Left colon (tissue), 2 donors: ENCODE measurements at regions not wholly inside any gene's neighbourhood (a gene's known extent, or its start where the extent isn't known, plus 50 kb on each side); places are given as distances from the start of the nearest gene placed in this dataset.
A peak's percentile ranks its signal among the peaks of the same experiment; 100 is the strongest.
"Not testable (repeated sequence)": the region's sequence is repeated elsewhere in the genome, so short reads cannot be mapped to it uniquely, and the experiment has no call there.

Experiments used
- ATAC-seq: fragments of 200-7000 bp; cut with Tn5 transposase; one replicate; pipeline ENCODE4 v1.9.1; 2020; ENCODE audit warnings: mild to moderate bottlenecking, moderate library complexity
- DNase-seq, 2 donors: peaks; one replicate each; pipeline ENCODE4 v3.0.0-alpha.2; 2020
- intact Hi-C, 2 donors: fragments of 100-400 bp; cut with DNase I in 1 of 2; cut with micrococcal nuclease in 1 of 2; formaldehyde crosslinking; loops; one replicate each; pipeline versions ENCODE4 v1.11.2 to v1.14.0; 2022; cut with DNase I, micrococcal nuclease
- donor health status: DM: no; HTN: no; CAD: no.
- donor health status: DM: yes; HTN: yes; CAD: no.

GRCh38 chr12:25386831-25387731, 136.4 kb upstream of the KRAS start:
- intact Hi-C loops = no loop called here
- DNase-seq = peak; percentile 79 to 85
- peak; percentile 42 for ATAC-seq

DNA sequence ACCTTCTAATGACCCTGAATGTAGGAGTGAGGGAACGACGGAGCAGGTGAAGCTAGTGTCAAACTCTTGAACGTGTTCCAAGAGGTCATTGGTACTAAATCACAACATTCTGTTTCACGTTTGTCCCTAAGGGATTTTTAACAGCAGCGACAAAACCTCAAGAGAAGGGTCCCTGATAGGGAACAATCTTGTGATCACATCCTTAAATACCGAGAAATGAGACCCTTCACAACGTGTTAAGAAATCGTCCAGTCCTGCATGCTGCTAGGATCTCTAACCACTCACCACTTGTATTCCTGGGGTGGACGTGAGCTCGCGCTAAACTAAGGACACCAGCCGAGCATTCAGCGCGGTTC, 134.1 kb upstream of the KRAS start:
- intact Hi-C loops = no loop called here
- peak; percentile 1 for ATAC-seq
- no peak for DNase-seq

DNA sequence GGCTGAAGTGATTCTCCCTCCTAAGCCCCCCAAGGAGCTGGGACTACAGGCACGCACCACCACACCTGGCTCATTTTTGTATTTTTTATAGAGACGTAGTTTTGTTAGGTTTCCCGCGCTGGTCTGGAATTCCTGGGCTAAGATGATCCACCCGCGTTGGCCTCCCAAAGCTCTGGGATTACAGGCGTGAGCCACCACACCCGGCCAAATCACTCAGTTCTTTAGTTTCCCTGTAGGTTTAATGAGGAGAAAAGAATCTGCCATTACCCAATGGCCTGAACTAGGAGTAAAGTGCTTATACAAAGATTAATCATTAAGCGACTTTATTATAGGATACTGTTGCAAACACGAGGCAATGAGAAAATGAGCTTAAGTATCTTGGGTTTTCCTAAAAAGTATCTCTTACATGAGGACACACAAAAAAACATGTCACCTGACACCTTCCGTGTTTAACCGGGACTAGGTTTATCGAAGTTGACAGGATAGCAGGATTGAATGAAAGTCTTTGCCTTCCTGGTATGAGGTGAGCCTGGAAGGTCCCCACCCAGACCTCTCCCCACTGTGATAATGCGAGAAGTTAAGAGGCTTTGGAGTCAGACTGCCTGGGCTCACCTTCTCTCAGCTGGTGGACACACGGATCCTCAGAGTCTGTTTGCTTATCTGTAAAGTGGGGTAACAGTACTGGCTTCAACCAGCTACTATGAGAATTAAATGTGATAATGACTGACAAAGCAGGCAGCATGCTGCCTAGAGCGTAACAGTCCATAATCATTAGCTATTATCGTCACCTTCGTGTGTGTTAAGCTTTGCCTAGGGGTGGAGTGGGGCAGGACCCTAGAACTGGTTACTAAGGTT, 133.5 kb upstream of the KRAS start:
- DNase-seq (peak; percentile 47 to 54), ATAC-seq (peak; percentile 38)
- intact Hi-C loops = no loop called here

GRCh38 chr12:25382311-25383106, 131.8 kb upstream of the KRAS start:
- intact Hi-C loops = no loop called here
- ATAC-seq = peak; percentile 34
- DNase-seq = peak; percentile 45 to 55

DNA sequence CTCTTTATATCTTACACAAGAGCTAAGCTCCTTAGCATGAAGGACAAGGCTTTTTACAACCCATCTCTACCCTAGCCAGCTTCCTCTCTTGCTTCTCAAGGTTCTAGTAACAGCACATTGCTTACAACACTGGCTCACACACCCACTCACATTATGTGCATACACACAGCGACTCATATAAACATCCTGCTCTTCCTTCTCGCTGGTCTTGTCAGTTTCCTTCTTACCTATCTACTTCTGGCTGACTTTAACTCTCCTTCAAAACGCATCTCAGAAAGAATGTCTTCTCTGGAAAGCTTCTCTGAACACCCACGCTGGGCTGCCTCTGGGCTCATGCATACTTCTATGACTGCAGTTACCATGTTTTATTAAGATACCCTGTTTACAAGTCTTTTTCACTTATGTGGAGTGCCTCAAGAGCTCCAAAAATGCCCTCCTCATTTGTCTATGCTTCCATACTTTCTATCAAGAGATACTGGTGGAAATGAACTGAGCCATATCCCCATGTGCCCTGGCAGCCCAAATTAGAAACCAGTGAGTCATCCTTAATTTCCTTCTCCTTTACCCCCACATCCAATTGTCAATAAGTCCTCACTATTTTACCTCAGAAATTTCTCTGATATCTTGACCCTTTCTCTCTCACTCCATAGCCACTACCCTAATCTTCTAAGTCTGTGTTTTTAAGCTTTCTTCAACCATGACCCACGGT, 126.9 kb upstream of the KRAS start:
- ATAC-seq = peak; percentile 90
- intact Hi-C loops = no loop called here
- DNase-seq = no peak

- intact Hi-C loops = no loop called here
- no peak for ATAC-seq
- no peak for DNase-seq
Measured at GRCh38 chr12:25376985-25377384, 126.3 kb upstream of the KRAS start.

DNA sequence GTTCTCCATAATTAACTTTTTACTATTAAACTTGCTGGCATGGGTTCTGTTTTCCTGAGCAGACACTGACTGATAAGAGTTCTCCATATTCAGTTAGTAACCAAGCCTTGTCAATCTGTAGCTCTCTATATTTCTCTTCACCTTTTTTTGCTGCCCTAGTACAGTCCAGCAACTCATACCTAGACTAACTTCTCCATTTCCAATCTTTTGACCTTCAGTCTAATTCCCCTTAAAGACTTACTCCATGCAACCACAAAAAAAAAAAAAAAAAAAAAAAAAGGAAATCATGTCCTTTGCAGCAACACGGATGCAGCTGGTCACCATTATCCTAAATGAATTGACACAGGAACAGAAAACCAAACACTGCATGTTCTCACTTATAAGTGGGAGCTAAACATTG, 125.7 kb upstream of the KRAS start:
- no peak for DNase-seq
- ATAC-seq = no peak
- intact Hi-C loops = no loop called here

- intact Hi-C loops = no loop called here
- ATAC-seq (no peak), DNase-seq (no peak)
Measured at GRCh38 chr12:25372969-25373817, 122.5 kb upstream of the KRAS start.

DNA sequence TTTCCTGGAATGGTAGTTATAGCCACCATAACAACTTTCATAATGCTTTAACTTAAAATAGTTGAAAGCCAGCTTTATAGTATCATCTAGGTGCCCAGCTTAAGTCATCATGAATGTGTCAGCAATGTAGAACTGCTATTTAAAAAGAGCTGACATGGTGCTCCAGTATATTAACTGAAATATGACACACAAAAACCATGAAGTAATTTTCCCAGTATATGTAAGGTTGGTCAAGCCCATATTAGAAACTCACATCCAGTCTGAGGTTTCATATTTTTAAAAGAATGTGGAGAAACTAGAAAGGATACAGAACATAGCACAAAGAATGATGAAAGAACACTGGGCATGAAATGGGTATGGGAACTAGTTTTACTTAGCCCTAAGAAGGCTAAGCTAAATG, 121.3 kb upstream of the KRAS start:
- DNase-seq (no peak), ATAC-seq (no peak)
- intact Hi-C loops = no loop called here

- no peak for ATAC-seq
- intact Hi-C loops = no loop called here
- no peak for DNase-seq
Measured at GRCh38 chr12:25368557-25368956, 117.8 kb upstream of the KRAS start.

- ATAC-seq (no peak), DNase-seq (no peak)
- intact Hi-C loops = no loop called here
Measured at GRCh38 chr12:25366122-25366521, 115.4 kb upstream of the KRAS start.

DNA sequence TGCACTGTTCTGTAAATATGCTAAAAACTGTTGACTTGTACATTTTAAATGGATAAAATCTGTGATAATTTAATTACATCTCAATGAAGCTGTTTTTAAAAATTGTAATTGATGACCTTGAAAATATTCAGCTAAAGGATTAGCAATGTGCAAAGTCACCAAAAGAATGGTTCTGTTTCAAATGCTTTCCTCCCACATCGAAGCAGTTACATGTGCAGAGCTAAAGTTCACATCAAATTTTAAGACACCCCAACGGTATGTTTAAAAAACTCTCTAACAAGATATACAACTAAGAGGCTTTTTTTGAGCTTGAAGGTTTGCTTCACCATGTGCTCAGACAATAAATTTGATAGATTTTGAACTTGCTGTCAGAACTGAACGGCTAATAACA, 114.6 kb upstream of the KRAS start:
- intact Hi-C loops = no loop called here
- no peak for ATAC-seq

GRCh38 chr12:25364529-25365339, 114.0 kb upstream of the KRAS start:
- no peak for DNase-seq
- ATAC-seq = no peak
- intact Hi-C loops = no loop called here

More for the DNA sequence above, 114.6 kb upstream of the KRAS start:
- DNase-seq = no peak

GRCh38 chr12:25362646-25363045, 111.9 kb upstream of the KRAS start:
- ATAC-seq = no peak
- DNase-seq = no peak
- intact Hi-C loops = no loop called here

GRCh38 chr12:25361511-25361910, 110.8 kb upstream of the KRAS start:
- intact Hi-C loops = no loop called here
- no peak for ATAC-seq
- no peak for DNase-seq

GRCh38 chr12:25357595-25357994, 106.9 kb upstream of the KRAS start:
- no peak for ATAC-seq
- intact Hi-C loops = no loop called here

DNA sequence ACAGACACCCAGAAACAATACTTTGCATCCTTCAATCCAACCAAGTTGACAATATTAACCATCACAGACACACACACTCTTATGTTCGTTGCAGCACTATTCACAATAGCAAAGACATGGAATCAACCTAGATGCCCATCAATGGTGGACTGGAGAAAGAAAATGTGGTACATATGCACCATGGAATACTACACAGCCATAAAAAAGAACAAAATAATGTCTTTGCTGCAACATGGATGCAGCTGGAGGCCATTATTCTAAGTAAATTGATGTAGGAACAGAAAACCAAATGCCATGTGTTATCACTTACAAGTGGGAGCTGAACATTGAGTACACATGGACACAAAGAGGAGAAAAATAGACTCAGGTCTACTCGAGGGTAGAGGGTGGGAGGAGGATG, 102.2 kb upstream of the KRAS start:
- ATAC-seq, intact Hi-C loops, DNase-seq: not testable (repeated sequence)

More at GRCh38 chr12:25357595-25357994, 106.9 kb upstream of the KRAS start:
- no peak for DNase-seq
